ENCODE measurements at regions not wholly inside any gene's neighbourhood (a gene's known extent, or its start where the extent isn't known, plus 50 kb on each side); places are given as distances from the start of the nearest gene placed in this dataset.
A peak's percentile ranks its signal among the peaks of the same experiment; 100 is the strongest.

DNA sequence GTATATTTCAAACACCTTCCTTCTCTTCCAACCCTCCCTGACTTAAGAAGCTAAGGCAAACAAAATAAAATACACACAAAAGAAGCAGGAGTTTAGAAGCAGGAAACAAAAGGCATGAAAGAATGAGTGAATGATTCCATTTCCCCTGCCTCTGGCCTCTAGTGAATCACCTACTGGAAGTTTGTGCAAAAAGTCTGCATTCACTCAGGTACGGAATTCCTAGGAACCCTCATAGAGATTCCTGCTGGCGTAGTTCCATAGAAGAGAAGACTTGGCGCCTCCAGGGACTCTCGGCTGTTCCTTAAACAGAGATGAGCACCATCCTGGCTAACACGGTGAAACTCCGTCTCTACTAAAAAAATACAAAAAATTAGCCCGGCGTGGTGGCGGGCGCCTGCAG is 125.9 kb upstream of the TBL1X start:
- no peak overlapping the region for H3K9ac ChIP-seq (ENCODE audit: low read length)
- H3K4me1 ChIP-seq (ENCODE audit: insufficient read depth, low read length), result peaks cover 17% of the 10 kb centered on the region
- no peak overlapping the region for H3K27ac ChIP-seq (ENCODE audit: low read depth, low read length)
- H3K4me3 ChIP-seq (ENCODE audit: low read depth in 1 of 2, low read length in 2 of 2), result no peak overlapping the region
- no peaks in the 10 kb centered on the region for H3K36me3 ChIP-seq (ENCODE audit: insufficient read depth, low read length)
- H3K27me3 ChIP-seq (ENCODE audit: control insufficient read depth in 1 of 2, insufficient read depth in 2 of 2, low read length in 2 of 2), result no peaks in the 10 kb centered on the region
- no peaks in the 10 kb centered on the region for H3K9me3 ChIP-seq (ENCODE audit: low read length)

DNA sequence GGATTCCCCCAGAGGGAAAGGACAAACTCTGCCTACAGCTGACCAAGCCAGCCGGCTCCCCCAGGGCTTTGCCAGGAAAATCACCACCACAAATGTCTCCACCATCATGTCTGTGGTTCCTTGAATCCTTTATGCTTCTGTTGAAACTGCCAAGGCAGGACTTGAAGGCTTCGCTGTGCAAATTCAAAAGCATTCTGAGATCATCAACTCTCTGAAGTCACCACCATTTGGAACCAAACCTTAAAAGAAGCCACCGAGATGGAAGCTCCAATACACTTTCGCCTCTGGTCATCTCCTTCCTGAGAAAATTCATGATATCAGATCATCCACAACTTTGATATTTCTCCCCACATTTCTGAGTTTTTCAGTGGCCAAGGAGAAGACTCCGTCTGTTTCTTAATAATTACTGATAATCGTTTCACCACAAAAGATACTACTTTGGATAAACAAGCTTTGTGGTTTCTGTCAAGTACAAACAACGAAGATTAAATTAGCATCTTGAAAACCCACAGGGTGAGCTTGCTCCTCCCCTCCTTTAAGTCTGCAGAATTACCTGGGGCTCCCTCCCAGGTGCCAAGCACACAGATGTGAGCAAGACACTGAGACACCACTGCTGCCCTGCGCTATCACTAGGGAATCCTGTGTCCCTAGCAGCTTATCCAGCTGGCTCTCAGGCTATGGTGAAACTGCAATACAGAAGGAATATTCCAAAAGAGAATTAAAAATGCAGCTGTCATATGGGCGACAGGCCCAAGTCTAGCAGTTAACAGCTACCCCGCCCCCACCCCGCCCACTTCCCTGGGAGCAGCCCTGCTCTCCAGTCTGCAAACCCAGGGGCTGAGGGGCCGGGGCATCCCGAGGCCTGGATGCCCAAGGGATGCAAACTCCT is 125.0 kb upstream of the TBL1X start:
- Histone ChIP-seq H3K27ac (ENCODE audit: low read depth, low read length) (peak overlapping the region; percentile 4), H3K4me3 (ENCODE audit: low read depth in 1 of 2, low read length in 2 of 2) (no peak overlapping the region), H3K36me3 (ENCODE audit: insufficient read depth, low read length) (no peaks in the 10 kb centered on the region), H3K27me3 (ENCODE audit: control insufficient read depth in 1 of 2, insufficient read depth in 2 of 2, low read length in 2 of 2) (no peaks in the 10 kb centered on the region), H3K9me3 (ENCODE audit: low read length) (no peaks in the 10 kb centered on the region), H3K9ac (ENCODE audit: low read length) (no peak overlapping the region), H3K4me1 (ENCODE audit: insufficient read depth, low read length) (peaks cover 17% of the 10 kb centered on the region)

DNA sequence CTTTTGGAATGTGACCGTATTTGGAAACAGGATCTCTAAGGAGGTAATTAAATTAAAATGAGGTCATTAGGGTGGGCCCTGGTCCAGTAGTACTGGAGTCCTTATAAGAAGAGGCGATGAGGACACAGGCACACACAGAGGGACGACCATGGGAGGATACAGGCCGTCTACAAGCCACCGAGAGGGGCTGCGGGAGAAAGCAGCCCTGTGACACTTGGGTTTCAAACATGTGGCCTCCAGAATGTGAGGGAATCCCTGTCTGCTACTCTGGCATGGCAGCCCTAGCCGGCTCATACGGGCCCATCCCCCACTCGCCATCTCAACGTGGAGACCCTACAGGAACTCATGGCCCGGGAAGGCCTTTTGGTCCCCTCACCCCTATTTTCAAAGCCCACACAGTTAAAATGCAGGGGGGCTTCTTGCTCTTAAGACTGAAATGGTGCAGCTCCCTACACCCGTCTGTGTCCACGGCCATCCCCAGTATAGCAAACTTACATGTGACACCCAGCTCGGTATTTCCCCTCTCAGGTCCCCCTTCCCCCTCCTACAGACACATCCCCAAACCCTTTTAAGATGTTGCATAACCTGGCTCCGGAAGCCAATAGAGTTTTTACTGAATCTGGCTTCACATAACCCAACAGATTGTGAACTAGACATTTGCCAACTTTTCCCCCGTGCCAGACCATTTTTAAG is 124.1 kb upstream of the TBL1X start:
- H3K4me3 ChIP-seq (ENCODE audit: low read depth in 1 of 2, low read length in 2 of 2), result no peak overlapping the region
- H3K9me3 ChIP-seq (ENCODE audit: low read length), result no peaks in the 10 kb centered on the region
- H3K4me1 ChIP-seq (ENCODE audit: insufficient read depth, low read length), result peaks cover 17% of the 10 kb centered on the region
- peak overlapping the region; percentile 4 for H3K27ac ChIP-seq (ENCODE audit: low read depth, low read length)
- no peaks in the 10 kb centered on the region for H3K36me3 ChIP-seq (ENCODE audit: insufficient read depth, low read length)
- no peaks in the 10 kb centered on the region for H3K27me3 ChIP-seq (ENCODE audit: control insufficient read depth in 1 of 2, insufficient read depth in 2 of 2, low read length in 2 of 2)
- no peak overlapping the region for H3K9ac ChIP-seq (ENCODE audit: low read length)

DNA sequence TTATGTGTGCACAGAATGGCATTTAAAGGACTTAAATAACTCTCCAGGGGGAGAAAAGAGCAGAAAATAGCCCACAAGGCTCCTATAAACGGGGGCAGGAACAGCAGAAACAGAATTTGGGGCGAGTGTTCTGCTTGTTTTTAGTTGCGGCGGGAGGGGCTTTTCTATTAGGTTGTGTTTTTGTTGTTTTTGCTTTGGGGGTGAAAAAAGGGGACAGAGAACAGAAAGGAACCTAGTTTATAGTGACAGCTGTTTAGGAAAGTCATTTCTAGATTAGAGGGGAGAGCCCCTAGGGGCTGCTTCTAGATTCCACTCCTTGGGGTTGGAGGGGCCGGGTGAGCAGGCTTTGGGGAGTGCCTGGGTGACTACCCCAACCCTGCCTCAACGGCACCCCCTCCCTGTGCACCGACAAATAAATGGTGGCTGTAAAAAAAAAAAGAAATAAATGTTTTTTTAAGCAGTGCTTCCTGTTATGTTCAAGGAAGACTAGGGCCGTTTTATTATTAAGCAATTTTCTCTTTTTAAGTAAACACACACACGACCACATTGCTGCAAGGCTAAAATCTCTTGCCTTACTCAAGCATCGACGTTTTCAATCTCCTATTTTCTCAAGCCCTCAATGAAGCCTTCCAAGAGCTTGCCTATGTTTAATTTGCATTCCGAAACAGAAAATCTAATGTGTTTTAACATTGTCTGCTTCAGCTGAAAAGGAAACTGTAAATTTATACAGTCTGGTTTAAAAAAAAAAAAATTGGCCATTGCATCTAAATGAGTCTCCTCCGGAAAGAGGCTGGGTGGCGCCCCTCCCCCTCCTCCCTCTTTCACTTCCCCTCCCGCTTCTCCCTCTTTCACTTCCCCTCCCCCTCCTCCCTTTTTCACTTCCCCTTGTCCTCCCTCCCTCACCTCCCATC is 123.3 kb upstream of the TBL1X start:
- no peak overlapping the region for H3K4me3 ChIP-seq (ENCODE audit: low read depth in 1 of 2, low read length in 2 of 2)
- peaks cover 17% of the 10 kb centered on the region for H3K4me1 ChIP-seq (ENCODE audit: insufficient read depth, low read length)
- no peak overlapping the region for H3K9ac ChIP-seq (ENCODE audit: low read length)
- no peaks in the 10 kb centered on the region for H3K27me3 ChIP-seq (ENCODE audit: control insufficient read depth in 1 of 2, insufficient read depth in 2 of 2, low read length in 2 of 2)
- peak overlapping the region; percentile 4 for H3K27ac ChIP-seq (ENCODE audit: low read depth, low read length)
- H3K9me3 ChIP-seq (ENCODE audit: low read length), result no peaks in the 10 kb centered on the region
- no peaks in the 10 kb centered on the region for H3K36me3 ChIP-seq (ENCODE audit: insufficient read depth, low read length)

DNA sequence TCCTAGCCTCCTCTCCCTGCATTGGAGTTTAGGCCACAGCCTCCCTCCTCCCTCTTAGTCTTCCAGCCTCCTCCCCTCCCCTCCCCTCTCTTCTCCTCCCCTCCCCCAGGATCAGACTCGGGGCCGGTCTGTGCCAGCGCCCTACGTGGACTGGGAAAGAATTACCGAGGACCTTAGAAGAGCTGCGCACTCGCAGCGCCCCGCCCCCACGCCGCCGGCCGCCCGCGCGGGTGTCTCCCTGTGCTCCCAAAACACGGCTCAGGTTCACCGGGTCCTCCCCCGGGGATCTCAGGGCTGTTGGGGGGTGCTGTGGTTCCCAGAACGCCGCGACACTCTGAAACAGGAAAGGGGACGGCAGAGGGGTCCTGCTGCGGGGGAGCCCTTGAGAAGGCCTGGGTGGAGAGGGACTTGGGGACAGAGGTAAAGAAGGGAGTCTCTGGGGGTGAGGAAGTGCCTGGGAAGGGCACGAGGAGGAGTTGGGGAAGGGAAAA is 122.3 kb upstream of the TBL1X start:
- Histone ChIP-seq H3K27ac (ENCODE audit: low read depth, low read length) (no peak overlapping the region), H3K27me3 (ENCODE audit: control insufficient read depth in 1 of 2, insufficient read depth in 2 of 2, low read length in 2 of 2) (no peaks in the 10 kb centered on the region), H3K9me3 (ENCODE audit: low read length) (no peaks in the 10 kb centered on the region), H3K4me1 (ENCODE audit: insufficient read depth, low read length) (peaks cover 17% of the 10 kb centered on the region), H3K9ac (ENCODE audit: low read length) (no peak overlapping the region), H3K36me3 (ENCODE audit: insufficient read depth, low read length) (no peaks in the 10 kb centered on the region), H3K4me3 (ENCODE audit: low read depth in 1 of 2, low read length in 2 of 2) (no peak overlapping the region)

DNA sequence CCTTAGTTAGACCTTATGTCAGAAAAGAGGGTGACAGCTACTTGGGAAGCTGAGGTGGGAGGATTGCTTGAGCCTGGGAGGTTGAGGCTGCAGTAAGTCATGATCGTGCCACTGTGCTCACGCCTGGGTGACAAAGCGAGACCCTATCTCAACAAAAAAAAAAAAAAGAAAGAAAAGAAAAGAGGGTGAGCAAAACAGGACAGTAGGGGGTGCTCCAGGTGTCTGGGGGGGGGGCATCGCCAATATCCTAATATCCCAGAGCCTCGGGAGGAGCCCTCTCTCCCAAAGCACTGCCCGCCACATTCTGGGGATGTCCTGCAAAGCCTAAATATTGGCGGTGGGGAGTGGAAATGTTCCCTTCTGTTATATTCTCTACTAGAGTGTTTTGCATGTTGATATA is 120.9 kb upstream of the TBL1X start:
- Histone ChIP-seq H3K9ac (ENCODE audit: low read length) (no peak overlapping the region), H3K9me3 (ENCODE audit: low read length) (no peaks in the 10 kb centered on the region), H3K27me3 (ENCODE audit: control insufficient read depth in 1 of 2, insufficient read depth in 2 of 2, low read length in 2 of 2) (no peaks in the 10 kb centered on the region), H3K4me1 (ENCODE audit: insufficient read depth, low read length) (peaks cover 17% of the 10 kb centered on the region), H3K36me3 (ENCODE audit: insufficient read depth, low read length) (no peaks in the 10 kb centered on the region), H3K27ac (ENCODE audit: low read depth, low read length) (no peak overlapping the region), H3K4me3 (ENCODE audit: low read depth in 1 of 2, low read length in 2 of 2) (no peak overlapping the region)

DNA sequence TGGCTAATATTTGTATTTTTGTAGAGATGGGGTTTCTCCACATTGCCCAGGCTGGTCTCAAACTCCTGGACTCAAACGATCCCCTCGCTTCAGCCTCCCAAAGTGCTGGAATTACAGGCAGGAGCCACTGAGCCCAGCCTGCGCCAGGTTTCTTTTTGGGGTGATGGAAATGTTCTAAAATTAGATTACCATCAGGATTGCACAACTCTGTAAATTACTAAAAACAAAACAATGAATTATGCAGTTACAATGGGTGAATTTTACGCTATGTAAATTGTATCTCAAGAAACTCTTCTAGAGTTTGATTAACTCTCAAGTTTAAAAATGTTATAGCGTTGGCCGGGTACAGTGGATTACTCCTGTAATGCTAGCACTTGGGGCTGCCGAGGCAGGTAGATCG is 118.9 kb upstream of the TBL1X start:
- Histone ChIP-seq H3K9me3 (ENCODE audit: low read length) (no peaks in the 10 kb centered on the region), H3K4me1 (ENCODE audit: insufficient read depth, low read length) (peaks cover 10% of the 10 kb centered on the region), H3K36me3 (ENCODE audit: insufficient read depth, low read length) (no peaks in the 10 kb centered on the region), H3K27me3 (ENCODE audit: control insufficient read depth in 1 of 2, insufficient read depth in 2 of 2, low read length in 2 of 2) (no peaks in the 10 kb centered on the region), H3K27ac (ENCODE audit: low read depth, low read length) (no peak overlapping the region), H3K4me3 (ENCODE audit: low read depth in 1 of 2, low read length in 2 of 2) (no peak overlapping the region), H3K9ac (ENCODE audit: low read length) (no peak overlapping the region)

DNA sequence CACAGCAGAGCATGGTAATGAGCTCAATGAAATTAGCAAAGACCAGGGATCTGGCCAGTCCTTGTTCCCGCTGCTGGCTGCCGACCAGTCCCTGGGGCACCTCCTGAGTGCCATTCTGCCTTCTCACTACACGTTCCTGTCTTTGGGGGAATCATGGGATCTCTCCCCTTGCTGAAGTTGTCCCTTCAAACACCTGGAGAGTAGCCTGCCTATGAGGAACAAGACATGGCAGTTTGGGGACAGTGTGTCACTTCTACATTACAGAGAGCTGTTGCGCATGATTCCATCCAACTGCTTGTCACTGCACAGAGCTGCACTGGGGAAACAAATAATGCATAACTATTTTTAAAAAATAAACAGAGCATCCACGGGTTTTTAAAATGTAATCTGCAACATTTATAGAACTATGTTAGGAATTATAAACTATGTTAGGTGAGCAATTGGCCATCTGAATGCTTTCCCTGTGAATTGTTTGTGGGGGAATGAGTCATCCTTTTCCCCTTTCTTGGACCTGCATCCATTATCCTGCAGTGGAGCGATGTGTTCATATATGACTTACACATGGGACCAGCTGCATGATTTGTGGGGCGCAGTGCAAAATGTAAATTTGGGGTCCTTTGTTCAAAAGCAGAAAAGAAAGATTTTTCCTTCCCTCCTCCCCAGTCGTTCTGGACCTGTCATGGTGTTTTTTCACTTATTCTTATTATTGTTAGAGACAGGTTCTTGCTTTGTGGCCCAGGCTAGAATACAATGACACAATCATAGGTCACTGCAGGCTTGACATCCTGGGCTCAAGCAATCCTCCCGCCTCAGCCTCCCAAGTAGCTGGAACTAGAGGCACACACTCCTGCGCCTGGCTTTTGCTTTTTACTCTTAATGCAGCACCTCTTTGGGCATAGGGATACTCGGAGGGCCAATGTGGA is 115.0 kb upstream of the TBL1X start:
- Histone ChIP-seq H3K4me1 (ENCODE audit: insufficient read depth, low read length) (no peaks in the 10 kb centered on the region), H3K4me3 (ENCODE audit: low read depth in 1 of 2, low read length in 2 of 2) (no peak overlapping the region), H3K9me3 (ENCODE audit: low read length) (no peaks in the 10 kb centered on the region), H3K36me3 (ENCODE audit: insufficient read depth, low read length) (no peaks in the 10 kb centered on the region), H3K9ac (ENCODE audit: low read length) (no peak overlapping the region), H3K27ac (ENCODE audit: low read depth, low read length) (no peak overlapping the region), H3K27me3 (ENCODE audit: control insufficient read depth in 1 of 2, insufficient read depth in 2 of 2, low read length in 2 of 2) (no peaks in the 10 kb centered on the region)

DNA sequence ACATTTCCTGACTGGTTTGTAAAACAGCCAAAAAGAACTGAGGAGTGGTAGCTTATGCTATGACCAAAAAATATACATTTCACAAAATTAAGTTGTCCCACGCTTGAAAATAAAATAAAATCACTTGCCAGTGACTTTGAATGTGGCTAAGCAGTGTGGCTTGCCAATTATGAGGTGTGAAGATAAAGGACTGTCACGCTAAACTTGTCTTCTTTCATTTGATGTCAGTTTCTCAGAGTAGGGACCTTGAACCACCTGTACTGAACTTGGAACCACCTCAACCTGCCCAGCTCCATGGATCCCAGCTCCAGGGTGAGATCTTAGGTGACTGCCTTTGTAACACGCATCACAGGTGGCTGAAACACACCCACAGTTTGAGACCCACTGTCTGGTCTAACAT is 113.7 kb upstream of the TBL1X start:
- Histone ChIP-seq H3K9ac (ENCODE audit: low read length) (no peak overlapping the region), H3K4me1 (ENCODE audit: insufficient read depth, low read length) (no peaks in the 10 kb centered on the region), H3K27ac (ENCODE audit: low read depth, low read length) (no peak overlapping the region), H3K9me3 (ENCODE audit: low read length) (no peaks in the 10 kb centered on the region), H3K36me3 (ENCODE audit: insufficient read depth, low read length) (no peaks in the 10 kb centered on the region), H3K27me3 (ENCODE audit: control insufficient read depth in 1 of 2, insufficient read depth in 2 of 2, low read length in 2 of 2) (no peaks in the 10 kb centered on the region), H3K4me3 (ENCODE audit: low read depth in 1 of 2, low read length in 2 of 2) (no peak overlapping the region)

DNA sequence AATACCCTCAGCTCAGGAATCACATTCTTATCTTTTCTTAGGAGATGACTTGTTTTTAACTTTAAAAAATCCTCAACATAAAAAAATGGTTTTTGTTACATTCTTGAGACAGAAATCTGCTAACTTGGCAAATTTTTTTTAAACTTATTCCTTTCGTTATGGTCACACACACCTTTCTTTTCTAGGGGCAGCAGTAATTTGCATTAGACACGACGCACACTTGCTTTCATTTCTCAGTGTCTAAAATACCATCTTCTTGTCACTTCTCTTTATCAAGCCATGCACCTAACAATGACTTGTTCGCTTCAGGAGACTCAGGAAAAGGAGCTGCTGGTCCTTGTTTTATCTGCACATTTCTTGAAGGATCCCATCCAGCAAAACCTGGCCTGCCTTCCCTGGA is 112.6 kb upstream of the TBL1X start:
- Histone ChIP-seq H3K4me1 (ENCODE audit: insufficient read depth, low read length) (no peaks in the 10 kb centered on the region), H3K36me3 (ENCODE audit: insufficient read depth, low read length) (no peaks in the 10 kb centered on the region), H3K9me3 (ENCODE audit: low read length) (no peaks in the 10 kb centered on the region), H3K27me3 (ENCODE audit: control insufficient read depth in 1 of 2, insufficient read depth in 2 of 2, low read length in 2 of 2) (no peaks in the 10 kb centered on the region), H3K27ac (ENCODE audit: low read depth, low read length) (no peak overlapping the region), H3K4me3 (ENCODE audit: low read depth in 1 of 2, low read length in 2 of 2) (no peak overlapping the region), H3K9ac (ENCODE audit: low read length) (no peak overlapping the region)

All from muscle layer of colon (tissue), 2 donors.